HG03342 (cell line): ENCODE measurements at regions not wholly inside any gene's neighbourhood (a gene's known extent, or its start where the extent isn't known, plus 50 kb on each side); places are given as distances from the start of the nearest gene placed in this dataset.

Experiments used
- ATAC-seq: cut with Tn5 transposase; IDR thresholded peaks from one replicate; pipeline ENCODE4 v1.9.1; 2021; ENCODE audit warnings: mild to moderate bottlenecking, moderate library complexity; ENCODE audit not compliant: unreplicated experiment

DNA sequence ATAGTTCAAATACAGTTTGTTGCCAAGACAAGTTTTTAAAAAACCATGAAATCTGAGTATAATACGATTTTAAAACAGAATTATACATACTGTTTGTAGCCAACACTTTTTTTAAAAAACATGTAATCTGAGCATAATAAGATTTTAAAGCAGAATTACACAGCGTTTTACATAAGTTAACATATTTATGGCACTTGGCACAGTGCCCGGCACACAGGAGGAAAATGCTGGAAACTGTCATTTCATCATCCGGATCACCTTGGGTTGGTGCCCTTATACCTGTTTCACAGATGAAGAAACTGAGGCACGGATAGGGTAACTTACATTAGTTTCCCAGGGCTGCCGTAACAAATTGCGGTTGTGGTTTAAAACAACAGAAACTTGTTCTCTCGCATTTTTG, 193.0 kb downstream of the BMP7 start:
- ATAC-seq: no peak

DNA sequence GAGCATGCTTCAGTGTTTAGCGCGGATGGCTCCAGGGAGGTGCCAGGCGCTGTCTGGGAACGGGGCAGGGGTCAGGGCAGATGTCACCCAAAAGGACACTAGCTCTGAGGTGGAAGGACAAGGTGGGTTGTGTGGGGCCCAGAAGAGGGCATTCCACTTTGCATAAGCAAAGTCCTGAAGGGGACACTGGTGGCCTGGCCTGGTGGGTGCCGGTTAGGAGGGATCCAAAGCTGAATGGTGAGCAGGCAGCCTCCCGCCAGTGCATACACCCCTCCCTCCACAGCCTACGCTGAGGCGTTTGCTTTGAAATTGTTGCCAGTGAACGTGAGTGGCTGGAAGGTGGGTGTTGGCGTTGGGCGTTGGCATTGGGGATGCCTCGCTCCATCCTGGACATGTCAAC, 192.1 kb downstream of the BMP7 start:
- no peak for ATAC-seq

DNA sequence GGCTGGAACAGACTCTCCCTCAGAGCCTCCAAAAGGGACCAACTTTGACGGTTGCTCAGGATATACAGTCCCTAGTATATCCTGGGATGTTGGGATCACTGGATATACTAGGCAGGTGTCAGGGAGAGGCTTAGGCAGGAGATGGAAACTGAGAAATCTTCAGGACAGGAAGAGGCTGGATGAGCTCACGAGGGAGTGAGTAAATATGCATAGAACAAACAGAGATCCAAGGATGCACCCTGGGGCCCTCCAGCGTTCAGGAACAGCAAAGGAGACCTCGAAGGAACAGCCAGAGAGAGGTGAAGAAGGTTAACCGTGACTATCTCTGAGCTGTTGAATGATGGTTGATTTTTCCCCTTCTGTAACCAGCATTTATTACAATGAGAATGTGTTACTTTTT, 191.3 kb downstream of the BMP7 start:
- ATAC-seq: no peak

DNA sequence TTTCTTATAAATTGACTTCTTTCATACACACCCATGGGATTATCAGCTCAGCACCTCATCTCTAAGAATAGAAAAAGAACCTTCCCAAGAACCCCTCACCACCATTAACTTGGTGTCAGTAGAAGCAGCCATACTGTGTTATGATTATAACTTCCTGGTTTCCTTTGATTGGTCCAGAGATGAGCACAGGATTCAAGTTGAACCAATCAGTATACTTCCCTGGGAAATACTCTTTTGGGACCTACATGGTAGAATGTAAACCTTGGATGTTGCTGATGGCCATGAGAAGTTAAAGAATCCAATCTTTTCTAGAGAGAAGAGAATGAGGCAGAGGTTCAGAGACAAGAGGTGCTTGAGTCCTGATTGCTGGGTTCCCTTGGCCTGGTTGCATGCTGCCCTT, 190.8 kb downstream of the BMP7 start:
- ATAC-seq: no peak

DNA sequence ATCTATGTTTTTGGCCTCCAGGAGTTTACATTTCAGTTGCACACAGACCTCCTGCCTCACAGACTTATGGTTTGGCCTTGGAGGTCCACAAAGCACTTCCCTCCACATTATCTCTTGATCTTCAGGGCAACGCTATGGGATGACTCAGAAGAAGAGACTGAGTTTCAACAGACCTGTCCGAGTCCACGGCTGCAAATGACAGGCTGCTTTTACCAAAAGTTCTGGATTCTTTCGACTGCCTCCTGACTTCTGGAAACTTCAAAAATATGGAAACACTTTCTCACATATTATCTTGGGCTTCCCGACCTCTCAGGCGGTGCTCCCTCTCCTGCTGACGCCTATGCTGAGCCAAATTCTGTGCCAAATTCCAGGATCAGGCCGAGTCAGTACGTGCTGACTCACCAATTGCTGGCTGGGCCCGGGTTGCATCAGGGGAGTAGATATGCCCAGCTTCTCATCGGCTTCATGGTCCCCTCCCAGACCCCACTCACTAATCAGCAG, 190.2 kb downstream of the BMP7 start:
- no peak for ATAC-seq

DNA sequence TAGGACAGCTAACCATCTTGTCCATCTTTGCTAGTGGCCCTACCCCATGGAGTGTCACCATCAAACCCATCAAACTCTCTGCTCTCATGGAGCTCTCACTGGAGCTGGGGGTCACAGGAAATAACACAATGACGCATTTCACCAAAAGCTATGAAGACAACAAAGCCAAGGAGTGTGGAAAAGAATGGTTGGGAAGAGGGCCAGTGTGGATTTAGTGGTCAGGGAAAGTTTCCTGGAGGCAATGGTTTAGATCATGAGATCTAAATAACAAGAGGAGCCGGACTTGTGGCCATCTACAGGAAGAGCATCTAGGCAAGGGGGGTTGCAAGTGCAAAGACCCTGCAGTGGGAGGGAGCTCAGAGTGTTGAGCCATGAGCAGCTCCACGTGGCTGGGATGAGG, 189.5 kb downstream of the BMP7 start:
- ATAC-seq: no peak

DNA sequence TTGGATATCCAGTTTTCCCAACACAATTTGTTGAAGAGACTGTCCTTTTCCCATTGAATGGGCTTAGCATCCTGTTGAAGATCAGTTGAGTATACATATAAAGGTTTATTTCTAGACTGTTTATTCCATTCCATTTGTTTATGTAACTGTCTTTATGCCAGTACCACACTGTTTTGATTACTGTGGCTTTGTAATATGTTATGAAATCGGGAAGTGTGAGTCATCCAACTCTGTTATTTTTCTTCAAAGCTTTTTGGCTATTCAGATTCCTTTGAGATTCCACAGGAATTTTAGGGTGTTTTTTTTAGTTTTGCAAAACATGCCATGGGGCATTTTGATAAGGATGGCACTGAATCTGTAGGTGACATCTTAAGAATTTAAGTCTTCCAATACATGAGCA, 188.3 kb downstream of the BMP7 start:
- ATAC-seq: no peak

DNA sequence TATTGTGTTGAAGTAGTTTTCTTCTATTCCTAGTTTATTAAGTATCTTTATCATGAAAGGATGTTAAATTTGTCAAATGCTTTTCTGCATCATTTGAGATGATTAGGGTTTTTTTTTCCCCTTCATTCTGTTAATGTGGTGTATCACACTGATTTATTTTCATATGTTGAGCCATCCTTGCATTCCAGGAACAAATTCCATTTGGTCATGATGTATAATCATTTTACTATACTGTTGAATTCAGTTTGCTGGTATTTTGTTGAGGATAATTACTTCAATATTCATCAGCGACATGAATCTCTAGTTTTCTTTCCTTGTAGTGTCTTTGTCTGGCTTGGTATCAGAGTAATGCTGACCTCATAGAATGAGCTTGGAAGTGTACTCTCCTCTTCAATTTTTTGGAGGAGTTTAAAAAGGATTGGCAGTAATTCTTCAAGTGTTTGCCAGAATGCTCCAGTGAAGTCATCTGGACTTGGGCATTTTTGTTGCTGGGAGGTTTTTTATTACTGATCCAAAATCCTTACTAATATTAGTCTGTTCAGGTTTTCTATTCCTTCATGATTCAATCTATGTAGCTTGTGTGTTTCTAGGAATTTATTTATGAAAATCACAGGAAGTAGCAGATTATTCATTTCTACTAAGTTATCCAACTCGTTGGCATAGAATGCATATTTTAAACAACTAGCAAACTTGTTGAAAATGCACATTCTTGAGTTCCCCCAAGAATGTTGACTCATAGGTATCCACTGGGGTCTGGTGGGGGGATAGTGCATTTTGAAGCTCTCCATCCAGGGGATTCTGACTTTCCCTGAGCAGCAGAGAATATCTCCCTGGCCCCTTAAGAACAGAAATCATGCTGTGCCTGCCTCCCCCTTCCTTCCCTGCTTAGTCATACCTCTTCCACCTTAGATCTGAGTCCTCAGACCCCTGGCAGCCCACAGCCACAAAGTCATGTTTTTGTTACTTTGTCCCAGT, 187.1 kb downstream of the BMP7 start:
- no peak for ATAC-seq

DNA sequence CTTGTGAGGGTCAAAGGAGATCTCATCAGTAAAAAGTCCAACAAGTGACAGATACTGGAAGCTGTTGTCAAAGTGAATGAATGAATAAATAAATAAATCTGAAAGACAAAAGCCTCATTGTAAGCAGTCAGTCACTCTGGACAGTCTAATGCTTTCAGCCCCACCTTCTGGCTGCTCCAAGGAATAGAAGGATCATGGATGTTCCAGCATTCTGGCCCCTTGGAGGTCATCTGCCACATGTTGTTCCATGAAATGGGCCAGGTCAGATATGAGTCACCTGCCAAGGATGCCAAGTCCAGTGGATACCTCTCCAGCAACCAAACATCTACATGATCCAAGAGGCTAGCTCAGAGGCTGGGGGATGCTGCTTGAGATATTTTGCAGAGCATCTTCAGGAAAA, 185.6 kb downstream of the BMP7 start:
- no peak for ATAC-seq

DNA sequence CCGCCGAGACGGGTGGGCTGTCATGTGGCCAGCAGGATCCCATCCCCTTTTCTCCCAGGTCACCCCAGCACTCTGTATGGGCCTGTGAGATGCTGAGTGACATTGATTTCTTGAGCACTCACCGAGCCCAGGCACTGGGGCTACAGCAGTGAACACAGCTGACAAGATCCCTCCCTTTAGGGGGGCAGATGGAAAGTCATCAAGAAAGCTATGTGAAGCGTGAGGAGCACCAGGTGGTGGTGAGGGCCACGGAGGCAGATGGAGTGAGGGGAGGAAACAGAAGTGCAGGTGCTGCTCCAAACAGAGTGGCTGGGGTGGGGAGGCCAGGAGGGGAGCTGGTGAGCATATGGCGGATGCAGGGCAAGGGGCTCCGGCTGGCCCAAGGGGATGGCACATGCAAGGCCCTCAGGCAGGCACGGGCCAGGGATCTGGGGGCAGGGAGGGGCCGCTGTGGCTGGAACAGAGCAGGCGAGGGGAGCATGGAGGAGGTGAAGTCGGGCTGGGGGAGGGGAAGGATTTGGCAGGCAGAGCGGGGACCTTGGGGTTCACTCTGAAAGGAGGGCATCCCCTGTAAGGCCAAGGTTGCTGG, 184.0 kb downstream of the BMP7 start:
- no peak for ATAC-seq

DNA sequence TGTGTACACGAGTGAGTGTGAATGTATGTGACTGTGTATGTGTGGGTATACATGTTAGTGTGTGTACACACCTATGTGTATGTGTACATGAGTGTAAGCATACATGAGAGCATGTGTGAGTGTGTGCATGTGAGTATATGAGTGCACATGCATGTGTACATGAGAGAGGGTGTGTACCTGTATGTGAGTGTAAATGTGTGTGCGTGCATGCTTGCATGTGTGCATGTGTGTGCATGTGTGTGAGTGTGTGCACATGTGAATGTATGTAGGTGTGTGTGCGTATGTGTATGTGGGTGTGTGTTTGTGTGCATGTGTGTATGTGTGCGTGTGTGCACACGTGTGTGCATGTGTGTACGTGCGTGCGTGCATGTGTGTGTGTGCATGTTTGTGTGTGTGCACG, 183.4 kb downstream of the BMP7 start:
- ATAC-seq: no peak

DNA sequence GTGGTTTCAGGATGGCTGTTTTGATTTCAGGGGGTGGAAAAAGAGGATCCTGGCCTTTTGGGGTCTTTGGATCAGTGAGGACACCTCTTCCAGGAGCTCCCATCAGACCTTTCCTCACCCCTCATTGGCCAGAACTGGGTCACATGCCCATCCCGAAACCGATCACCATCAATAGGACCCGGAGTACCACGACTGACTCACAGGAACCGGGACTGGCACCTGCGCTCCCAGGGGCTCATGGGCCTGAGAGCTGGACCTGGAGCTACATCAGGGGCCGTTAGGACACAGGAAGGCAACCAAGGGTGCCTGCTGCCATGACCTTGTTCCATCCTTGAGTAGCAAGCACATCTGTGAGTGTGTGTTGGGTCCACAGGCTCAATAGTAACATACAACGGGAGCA, 180.4 kb downstream of the BMP7 start:
- ATAC-seq: no peak

DNA sequence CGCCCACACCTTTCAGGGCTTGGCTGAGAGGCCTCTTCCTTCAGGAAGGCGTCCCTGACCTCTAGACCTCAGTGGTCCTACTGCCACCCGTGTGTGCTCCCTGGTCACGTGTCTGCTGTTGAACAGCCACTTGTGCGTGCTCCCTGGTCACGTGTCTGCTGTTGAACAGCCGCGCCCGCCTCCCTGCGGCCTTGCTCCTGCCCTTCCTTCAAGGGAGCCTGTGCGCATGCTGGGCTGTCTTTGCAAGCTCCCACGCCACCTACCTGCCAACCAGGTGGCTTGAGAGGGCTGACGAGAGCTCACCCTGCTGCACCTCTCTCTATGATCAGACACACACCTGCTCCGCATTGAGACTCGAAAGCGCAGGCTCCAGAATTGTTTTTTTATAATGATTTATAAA, 179.3 kb downstream of the BMP7 start:
- no peak for ATAC-seq

DNA sequence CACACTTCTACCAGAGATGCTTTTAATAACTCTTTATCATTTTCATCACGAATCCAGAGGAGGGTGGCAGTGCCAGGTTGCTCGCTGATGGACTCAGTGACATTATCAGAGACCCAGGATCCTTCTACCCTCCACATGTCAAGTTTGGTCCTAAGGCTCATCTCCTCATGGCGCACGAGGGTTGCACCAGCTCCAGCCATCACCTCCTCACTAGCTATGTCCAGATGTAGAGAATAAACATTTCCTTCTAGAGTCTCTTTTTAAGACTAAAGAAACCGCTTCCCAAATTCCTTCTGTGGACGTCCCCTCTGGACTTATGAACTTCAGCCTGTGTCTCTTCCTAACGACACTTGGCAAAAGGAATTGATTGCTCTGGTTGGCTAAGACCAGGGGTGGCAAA, 178.7 kb downstream of the BMP7 start:
- no peak for ATAC-seq

DNA sequence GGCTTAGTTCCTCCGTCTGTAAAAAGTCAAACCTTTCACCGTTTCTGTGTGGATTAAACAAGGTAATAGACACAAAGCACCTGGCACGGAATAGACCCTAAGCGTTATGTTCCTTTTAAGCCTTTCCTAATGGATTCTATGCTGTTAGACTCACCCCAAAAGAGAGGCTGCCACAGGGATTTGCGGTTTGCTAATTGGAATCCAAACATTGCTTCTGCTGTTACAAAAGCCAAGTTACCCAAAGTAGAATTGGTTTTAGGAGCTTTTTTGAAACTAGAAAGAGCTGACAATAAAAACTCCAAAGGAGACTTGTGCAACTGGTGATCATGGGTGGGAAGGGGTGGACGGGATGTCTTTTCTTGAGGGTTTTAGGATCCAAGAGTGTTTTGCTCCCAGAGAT, 178.0 kb downstream of the BMP7 start:
- no peak for ATAC-seq

DNA sequence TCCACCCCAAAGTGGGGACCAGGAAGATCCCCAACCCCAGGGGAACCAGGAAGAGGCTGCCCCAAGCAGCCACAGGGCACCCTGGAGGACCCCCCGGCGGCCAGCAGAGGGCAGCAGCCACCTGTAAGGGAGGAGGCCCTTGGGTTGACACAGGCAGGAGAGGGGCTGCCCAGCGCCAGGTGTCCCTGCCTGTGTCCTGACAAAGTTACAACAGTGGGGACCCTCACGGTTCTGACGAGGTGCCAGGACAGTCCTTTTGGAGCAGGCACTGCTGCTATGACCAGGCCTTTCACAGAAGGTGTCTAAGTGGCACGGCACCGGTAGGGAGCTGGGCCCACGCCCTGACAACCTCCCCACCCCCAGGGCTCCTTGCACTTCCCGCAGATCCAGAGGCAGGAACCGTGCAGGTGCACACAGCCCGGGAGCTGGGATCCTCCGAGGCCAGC, 176.7 kb downstream of the BMP7 start:
- ATAC-seq: peak; percentile 62

DNA sequence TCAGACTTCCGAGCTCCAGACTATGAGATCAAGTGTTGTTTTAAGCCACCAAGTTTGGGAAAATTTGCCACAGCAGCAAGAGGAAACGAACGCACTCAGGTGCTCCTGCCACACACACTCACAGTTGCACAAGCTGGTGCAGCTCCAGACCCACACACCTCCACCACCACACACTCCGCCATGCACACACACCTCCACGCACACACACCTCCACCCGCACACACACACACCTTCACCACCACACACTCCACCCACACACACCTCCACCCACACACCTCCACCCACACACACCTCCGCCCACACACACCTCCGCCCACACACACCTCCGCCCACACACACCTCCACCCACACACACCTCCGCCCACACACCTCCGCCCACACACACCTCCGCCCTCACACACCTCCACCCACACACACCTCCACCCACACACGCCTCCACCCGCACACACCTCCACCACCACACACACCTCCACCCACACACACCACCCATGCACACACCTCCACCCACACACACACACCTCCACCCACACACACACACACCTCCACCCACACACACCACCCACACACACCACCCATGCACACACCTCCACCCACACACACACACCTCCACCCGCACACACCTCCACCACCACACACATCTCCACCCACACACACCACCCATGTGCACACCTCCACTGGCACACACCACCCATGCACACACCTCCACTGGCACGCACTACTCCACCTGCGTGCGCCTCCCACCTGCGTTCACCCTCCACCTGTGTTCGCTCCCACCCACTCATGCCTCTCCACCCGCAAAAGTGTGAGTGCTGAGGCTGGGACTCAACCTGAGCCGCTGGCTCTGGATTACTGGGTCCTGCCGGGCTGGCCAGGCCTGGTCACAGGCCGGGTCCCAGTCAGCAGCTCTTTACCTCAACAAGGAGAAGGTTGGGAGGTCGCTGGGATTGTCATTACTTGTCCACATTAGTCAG, 175.6 kb downstream of the BMP7 start:
- ATAC-seq: no peak

DNA sequence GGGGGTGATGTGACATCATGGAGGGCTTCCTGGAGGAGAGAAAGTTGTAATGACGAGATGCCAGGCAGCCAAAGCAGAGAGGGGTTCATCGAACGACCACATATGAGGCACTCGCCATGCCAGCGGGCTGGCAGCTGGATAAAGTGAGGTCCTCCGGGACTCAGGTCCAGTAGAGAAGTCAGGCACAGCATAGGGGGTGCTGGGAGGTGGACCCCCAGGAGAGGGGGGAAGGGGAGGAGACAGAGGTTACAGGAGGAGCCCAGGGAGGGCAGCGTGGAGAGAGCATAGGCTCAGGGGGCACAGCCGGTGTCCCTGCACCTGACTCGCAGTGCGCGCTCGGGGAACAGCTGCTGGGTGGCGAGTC, 174.7 kb downstream of the BMP7 start:
- no peak for ATAC-seq

DNA sequence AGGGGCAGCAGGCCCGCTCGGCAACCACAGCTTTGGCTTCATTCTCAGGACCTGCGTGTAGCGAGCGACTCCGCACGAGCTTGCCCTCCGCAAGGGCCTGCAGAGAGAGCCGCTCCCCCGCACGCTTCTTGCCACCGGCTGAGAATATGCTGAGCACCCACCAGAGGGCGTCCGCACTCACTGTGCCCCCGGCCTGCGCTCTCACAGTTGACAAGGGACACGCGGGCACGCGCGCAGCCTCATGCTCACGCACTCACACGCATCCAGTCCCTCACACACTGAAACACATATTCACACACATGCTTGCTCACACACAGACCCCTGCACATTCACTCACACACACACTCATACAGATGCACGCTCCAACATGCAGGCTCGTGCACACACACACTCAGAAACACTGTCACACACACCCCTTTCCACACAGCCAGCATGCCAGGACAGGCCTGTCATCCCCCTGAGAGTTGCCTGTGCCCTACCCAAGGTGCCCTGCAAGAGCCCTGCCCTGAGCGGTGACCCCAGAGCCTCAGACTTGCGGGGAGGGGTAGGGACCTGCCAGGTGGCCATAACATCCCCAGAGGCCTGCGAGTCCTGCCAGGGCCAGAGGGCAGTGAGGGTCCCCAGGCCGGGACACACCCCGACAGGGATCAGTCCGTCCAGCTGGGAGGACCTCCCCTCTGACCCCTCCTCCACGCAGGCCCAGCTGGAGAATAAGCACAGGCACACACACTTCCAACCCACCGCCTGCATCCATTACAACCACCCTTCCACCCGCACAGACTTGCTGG, 174.1 kb downstream of the BMP7 start:
- ATAC-seq: peak; percentile 71

DNA sequence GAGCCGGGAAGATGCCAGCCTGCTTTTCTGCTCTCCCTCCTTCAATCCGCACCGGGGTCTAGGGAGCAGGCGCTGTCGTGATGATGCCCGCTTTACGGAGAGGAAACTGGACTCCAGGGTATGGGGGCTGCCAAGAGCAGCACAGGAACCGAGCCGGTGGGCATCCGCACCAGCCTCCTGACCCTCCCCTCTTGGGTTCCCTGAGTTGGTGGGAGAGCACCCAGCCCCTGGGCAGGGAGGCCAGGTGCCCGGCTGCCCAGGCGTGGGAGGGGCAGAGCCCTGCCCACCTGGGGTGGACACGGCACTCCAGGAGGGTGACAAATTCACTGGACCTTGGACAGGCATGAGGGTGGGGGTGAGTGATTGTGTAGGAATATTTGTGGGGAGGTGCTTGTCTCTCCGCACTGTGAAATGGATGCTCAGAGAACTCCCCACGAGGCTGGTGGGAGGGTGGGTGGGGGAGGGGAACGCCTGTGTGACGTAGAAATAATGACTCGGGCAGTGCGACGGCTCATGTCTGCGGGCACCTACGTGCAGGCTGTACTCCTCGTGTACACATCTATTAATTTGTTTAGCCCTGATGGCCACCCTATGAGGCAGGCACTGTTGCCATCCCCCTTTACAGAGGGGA, 173.4 kb downstream of the BMP7 start:
- no peak for ATAC-seq
